ENCODE measurements at regions not wholly inside any gene's neighbourhood (a gene's known extent, or its start where the extent isn't known, plus 50 kb on each side); places are given as distances from the start of the nearest gene placed in this dataset.

GRCh38 chr5:109921735-109922380 lies 232.1 kb downstream of the MAN2A1 start:
- Histone ChIP-seq H3K27ac (ENCODE audit: low read depth, low read length, poor library complexity, severe bottlenecking) (peak overlapping the region; percentile 92), H3K4me1 (ENCODE audit: insufficient read depth, low read length, poor library complexity, severe bottlenecking) (peaks cover 34% of the 10 kb centered on the region), H3K36me3 (ENCODE audit: insufficient read depth, low read length) (no peaks in the 10 kb centered on the region), H3K4me2 (ENCODE audit: low read length) (peak overlapping the region; percentile 62), H3K9me2 (ENCODE audit: insufficient read depth, low read length) (no peaks in the 10 kb centered on the region), H3K9me3 (ENCODE audit: low read length) (no peaks in the 10 kb centered on the region), H2AFZ (ENCODE audit: low read length) (peak overlapping the region; percentile 90), H3K4me3 (ENCODE audit: low read depth, low read length, poor library complexity, severe bottlenecking) (peak overlapping the region; percentile 7), H4K20me1 (ENCODE audit: insufficient read depth, low read length) (no peaks in the 10 kb centered on the region), H3K79me2 (ENCODE audit: insufficient read depth, low read depth, low read length) (no peaks in the 10 kb centered on the region)
- peak; percentile 93 for DNase-seq (ENCODE audit: low spot score)
- intact Hi-C loops (cut with micrococcal nuclease; ENCODE audit: unreplicated experiment), result loop anchor here (1.0 to 10.0 kb wide), 4 partner anchors 132 to 1540 kb away; partner anchors contain the start of genes FBXL17 and MAN2A1
- no TSS peak for BruUV-seq (replicated peaks)
- POLR2A ChIA-PET, result interaction anchor here (0.5 to 2.0 kb wide), 15 partner anchors 8 to 652 kb away, joined by 3 to 7 read pairs (median 5); no protein-coding TSS in a partner anchor
- no peak for TF ChIP-seq EZH2phosphoT487 (IDR thresholded peaks at IDR 0.05; ENCODE audit: borderline replicate concordance, low read depth, low read length)
- TF ChIP-seq CTCF (conservative IDR thresholded peaks at IDR 0.05; ENCODE audit: low read length), result peak; percentile 28; the same call in 1 of the 2 replicates
- CTCF ChIA-PET (ENCODE audit: unreplicated experiment), result interaction anchor here (1.4 kb wide), 1 partner anchor 16 kb away, joined by 3 read pairs; no protein-coding TSS in a partner anchor

GRCh38 chr5:109922381-109922995 lies 232.8 kb downstream of the MAN2A1 start:
- Histone ChIP-seq H3K4me3 (ENCODE audit: low read depth, low read length, poor library complexity, severe bottlenecking) (no peak overlapping the region), H3K79me2 (ENCODE audit: insufficient read depth, low read depth, low read length) (no peaks in the 10 kb centered on the region), H4K20me1 (ENCODE audit: insufficient read depth, low read length) (no peaks in the 10 kb centered on the region), H3K9me3 (ENCODE audit: low read length) (no peaks in the 10 kb centered on the region), H3K4me2 (ENCODE audit: low read length) (peak overlapping the region; percentile 62), H3K27ac (ENCODE audit: low read depth, low read length, poor library complexity, severe bottlenecking) (peak overlapping the region; percentile 92), H3K4me1 (ENCODE audit: insufficient read depth, low read length, poor library complexity, severe bottlenecking) (peaks cover 34% of the 10 kb centered on the region), H2AFZ (ENCODE audit: low read length) (peak overlapping the region; percentile 90), H3K36me3 (ENCODE audit: insufficient read depth, low read length) (no peaks in the 10 kb centered on the region), H3K9me2 (ENCODE audit: insufficient read depth, low read length) (no peaks in the 10 kb centered on the region)
- CTCF ChIA-PET (ENCODE audit: unreplicated experiment), result interaction anchor here (1.4 kb wide), 1 partner anchor 16 kb away, joined by 3 read pairs; no protein-coding TSS in a partner anchor
- BruUV-seq (replicated peaks), result TSS peak; percentile 60
- peak; percentile 10 for DNase-seq (ENCODE audit: low spot score)
- POLR2A ChIA-PET, result interaction anchor here (0.7 to 1.7 kb wide), 10 partner anchors 9 to 234 kb away, joined by 3 to 7 read pairs (median 5); no protein-coding TSS in a partner anchor
- TF ChIP-seq EZH2phosphoT487 (IDR thresholded peaks at IDR 0.05; ENCODE audit: borderline replicate concordance, low read depth, low read length), result no peak
- intact Hi-C loops (cut with micrococcal nuclease; ENCODE audit: unreplicated experiment), result loop anchor here (10.0 kb wide), 1 partner anchor 508 kb away; no protein-coding TSS in a partner anchor

- ChIA-PET CTCF (ENCODE audit: unreplicated experiment) (no interaction called here), POLR2A (interaction anchor here (0.6 kb wide), 1 partner anchor 225 kb away, joined by 3 read pairs; no protein-coding TSS in a partner anchor)
- TF ChIP-seq EZH2phosphoT487 (IDR thresholded peaks at IDR 0.05; ENCODE audit: borderline replicate concordance, low read depth, low read length) (no peak), CTCF (conservative IDR thresholded peaks at IDR 0.05; ENCODE audit: low read length) (no peak)
- BruUV-seq (replicated peaks), result no TSS peak
- Histone ChIP-seq H3K4me3 (ENCODE audit: low read depth, low read length, poor library complexity, severe bottlenecking) (no peak overlapping the region), H3K9me2 (ENCODE audit: insufficient read depth, low read length) (no peaks in the 10 kb centered on the region), H3K9me3 (ENCODE audit: low read length) (no peaks in the 10 kb centered on the region), H2AFZ (ENCODE audit: low read length) (peak overlapping the region; percentile 52; the same call in 1 of the 2 replicates), H3K4me1 (ENCODE audit: insufficient read depth, low read length, poor library complexity, severe bottlenecking) (peaks cover 34% of the 10 kb centered on the region), H3K27ac (ENCODE audit: low read depth, low read length, poor library complexity, severe bottlenecking) (peak overlapping the region; percentile 92), H3K4me2 (ENCODE audit: low read length) (no peak overlapping the region; the same call in 1 of the 2 replicates), H3K79me2 (ENCODE audit: insufficient read depth, low read depth, low read length) (no peaks in the 10 kb centered on the region), H3K36me3 (ENCODE audit: insufficient read depth, low read length) (no peaks in the 10 kb centered on the region), H4K20me1 (ENCODE audit: insufficient read depth, low read length) (no peaks in the 10 kb centered on the region)
- intact Hi-C loops (cut with micrococcal nuclease; ENCODE audit: unreplicated experiment), result loop anchor here (10.0 kb wide), 1 partner anchor 508 kb away; no protein-coding TSS in a partner anchor
- no peak for DNase-seq (ENCODE audit: low spot score)
Measured at GRCh38 chr5:109923205-109923604, 233.5 kb downstream of the MAN2A1 start.
